Neural cell (in vitro differentiated cells): ENCODE measurements at regions not wholly inside any gene's neighbourhood (a gene's known extent, or its start where the extent isn't known, plus 50 kb on each side); places are given as distances from the start of the nearest gene placed in this dataset.

ENCODE experiments used
- H2AFZ ChIP-seq: fragments of 200-600, 300-800 bp; sonication (generic), shearing (Covaris generic); 2 replicates; pipeline ENCODE4 v1.6.0; 2014; ENCODE audit warnings: low read depth, mild to moderate bottlenecking, antibody characterized with exemption, low read length, moderate library complexity
- H3F3A ChIP-seq: fragments of 200-600 bp; shearing (Covaris generic); 2 replicates; pipeline ENCODE4 v1.6.1; 2016; ENCODE audit warnings: mild to moderate bottlenecking, moderate library complexity, mixed read lengths, antibody characterized with exemption, low read length; ENCODE audit not compliant: insufficient read depth, poor library complexity, severe bottlenecking
- H3K27ac ChIP-seq: fragments of 200-600, 300-800 bp; sonication (generic), shearing (Covaris generic); 2 replicates; pipeline ENCODE4 v1.5.1; 2014; ENCODE audit warnings: mild to moderate bottlenecking, low read length, moderate library complexity
- H3K27me3 ChIP-seq: fragments of 300-800, 200-600 bp; sonication (generic), shearing (Covaris generic); 2 replicates; pipeline ENCODE4 v1.6.0; 2014; ENCODE audit warnings: mild to moderate bottlenecking, low read depth, low read length, moderate library complexity; ENCODE audit not compliant: insufficient read depth
- H3K36me3 ChIP-seq: fragments of 300-800, 200-600 bp; sonication (generic), shearing (Covaris generic); 2 replicates; pipeline ENCODE4 v1.5.1; 2014; ENCODE audit warnings: mild to moderate bottlenecking, antibody characterized with exemption, low read length, moderate library complexity; ENCODE audit not compliant: insufficient read depth
- H3K4me2 ChIP-seq: fragments of 300-800, 200-600 bp; sonication (generic), shearing (Covaris generic); 2 replicates; pipeline ENCODE4 v1.6.0; 2014; ENCODE audit warnings: mild to moderate bottlenecking, low read length
- H3K4me3 ChIP-seq: fragments of 300-800, 200-600 bp; sonication (generic), shearing (Covaris generic); 2 replicates; pipeline ENCODE4 v1.5.1; 2014; ENCODE audit warnings: mild to moderate bottlenecking, low read length, moderate library complexity
- H3K79me2 ChIP-seq: fragments of 200-600 bp; shearing (Covaris generic); replicated peaks from 2 replicates; pipeline ENCODE4 v1.6.0; 2014; ENCODE audit warnings: mild to moderate bottlenecking, low read length, moderate library complexity; ENCODE audit not compliant: insufficient read depth
- H3K9ac ChIP-seq: fragments of 300-800, 200-600 bp; sonication (generic), shearing (Covaris generic); 2 replicates; pipeline ENCODE4 v1.6.1; 2016; ENCODE audit warnings: mild to moderate bottlenecking, low read length, mixed read lengths
- H3K9me2 ChIP-seq: fragments of 200-600 bp; shearing (Covaris generic); 2 replicates; pipeline ENCODE4 v1.6.1; 2016; ENCODE audit warnings: mild to moderate bottlenecking, low read length, mixed read lengths; ENCODE audit not compliant: insufficient read depth
- H3K9me3 ChIP-seq: fragments of 200-600, 300-800 bp; sonication (generic), shearing (Covaris generic); 2 replicates; pipeline ENCODE4 v1.6.1; 2016; ENCODE audit warnings: mild to moderate bottlenecking, mixed run types, low read length, moderate library complexity, mixed read lengths
- H4K20me1 ChIP-seq: fragments of 200-600 bp; shearing (Covaris generic); 2 replicates; pipeline ENCODE4 v1.6.1; 2016; ENCODE audit warnings: mild to moderate bottlenecking, mixed run types; ENCODE audit not compliant: insufficient read depth
- EP300 ChIP-seq: fragments of 450-650 bp; conservative IDR thresholded peaks from 2 replicates; pipeline ENCODE4 v1.6.1; 2014; ENCODE audit warnings: antibody characterized with exemption, mild to moderate bottlenecking, moderate library complexity; ENCODE audit not compliant: poor library complexity, severe bottlenecking
- EZH2 ChIP-seq: fragments of 200-600, 300-800 bp; shearing (Covaris generic), sonication (generic); IDR thresholded peaks from 2 replicates; pipeline ENCODE4 v1.6.1; 2014; ENCODE audit warnings: antibody characterized with exemption, low read length, borderline replicate concordance, mild to moderate bottlenecking; ENCODE audit not compliant: insufficient read depth, poor library complexity, severe bottlenecking
- POLR2AphosphoS5 ChIP-seq: IDR thresholded peaks from 2 replicates; pipeline ENCODE4 v1.6.1; 2012
- RAD21 ChIP-seq: fragments of 450-650 bp; conservative IDR thresholded peaks from 2 replicates; pipeline ENCODE4 v1.6.1; 2014; ENCODE audit warnings: antibody characterized with exemption, mild to moderate bottlenecking, moderate library complexity
- SMC3 ChIP-seq: fragments of 450-650 bp; conservative IDR thresholded peaks from 2 replicates; pipeline ENCODE4 v1.6.1; 2014; ENCODE audit warnings: antibody characterized with exemption, mild to moderate bottlenecking, moderate library complexity; ENCODE audit not compliant: poor library complexity
- TAF1 ChIP-seq: IDR thresholded peaks from 2 replicates; pipeline ENCODE4 v1.6.1; 2012; ENCODE audit warnings: low read depth
- TF ChIP-seq, protein P1 (sequence below): IDR thresholded peaks from 2 replicates; pipeline ENCODE4 v1.6.1; 2012; ENCODE audit warnings: borderline replicate concordance
- TF ChIP-seq, protein P2 (sequence below): fragments of 450-650 bp; IDR thresholded peaks from 2 replicates; pipeline ENCODE4 v1.5.1; 2014; ENCODE audit warnings: antibody characterized with exemption, mild to moderate bottlenecking, moderate library complexity; ENCODE audit not compliant: poor library complexity, severe bottlenecking

DNA sequence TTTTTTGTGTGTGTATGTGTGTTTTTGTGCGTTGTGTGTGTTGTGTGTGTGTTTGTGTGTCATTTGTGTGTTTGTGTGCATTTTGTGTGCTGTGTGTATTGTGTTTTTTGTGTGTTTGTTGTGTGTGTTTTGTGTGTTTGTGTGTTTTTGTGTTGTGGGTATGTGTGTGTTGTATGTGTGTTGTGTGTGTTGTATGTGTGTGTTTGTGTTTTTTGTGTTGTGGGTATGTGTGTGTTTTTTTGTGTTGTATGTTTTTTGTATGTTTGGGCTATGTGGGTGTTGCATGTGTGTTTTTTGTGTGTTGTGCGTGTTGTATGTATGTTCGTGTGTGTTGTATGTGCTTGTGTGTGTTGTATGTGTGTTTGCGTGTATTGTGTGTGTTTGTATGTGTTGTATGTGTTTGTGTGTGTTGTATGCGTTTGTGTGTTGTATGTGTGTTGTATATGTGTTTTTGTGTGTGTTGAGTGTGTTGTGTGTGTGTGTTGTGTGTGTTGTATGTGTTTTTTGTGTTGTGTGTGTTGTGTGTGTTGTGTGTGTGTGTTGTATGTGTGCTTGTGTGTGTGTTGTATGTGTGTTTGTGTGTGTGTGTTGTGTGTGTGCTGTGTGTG, 275.3 kb downstream of the HRH4 start:
- H3K36me3 ChIP-seq = no peaks in the 10 kb centered on the region
- no peaks in the 10 kb centered on the region for H4K20me1 ChIP-seq
- no peaks in the 10 kb centered on the region for H3F3A ChIP-seq
- H3K79me2 ChIP-seq = no peaks in the 10 kb centered on the region
- no peak overlapping the region for H3K9ac ChIP-seq
- H3K9me3 ChIP-seq = no peaks in the 10 kb centered on the region
- no peak overlapping the region for H3K27ac ChIP-seq
- H3K9me2 ChIP-seq = no peaks in the 10 kb centered on the region
- no peaks in the 10 kb centered on the region for H3K27me3 ChIP-seq
- H2AFZ ChIP-seq = no peak overlapping the region
- no peak overlapping the region for H3K4me3 ChIP-seq
- peak; percentile 53 for TF ChIP-seq EZH2
- no peak for TF ChIP-seq RAD21
- no peak for TF ChIP-seq SMC3
- TF ChIP-seq, protein P1, sequence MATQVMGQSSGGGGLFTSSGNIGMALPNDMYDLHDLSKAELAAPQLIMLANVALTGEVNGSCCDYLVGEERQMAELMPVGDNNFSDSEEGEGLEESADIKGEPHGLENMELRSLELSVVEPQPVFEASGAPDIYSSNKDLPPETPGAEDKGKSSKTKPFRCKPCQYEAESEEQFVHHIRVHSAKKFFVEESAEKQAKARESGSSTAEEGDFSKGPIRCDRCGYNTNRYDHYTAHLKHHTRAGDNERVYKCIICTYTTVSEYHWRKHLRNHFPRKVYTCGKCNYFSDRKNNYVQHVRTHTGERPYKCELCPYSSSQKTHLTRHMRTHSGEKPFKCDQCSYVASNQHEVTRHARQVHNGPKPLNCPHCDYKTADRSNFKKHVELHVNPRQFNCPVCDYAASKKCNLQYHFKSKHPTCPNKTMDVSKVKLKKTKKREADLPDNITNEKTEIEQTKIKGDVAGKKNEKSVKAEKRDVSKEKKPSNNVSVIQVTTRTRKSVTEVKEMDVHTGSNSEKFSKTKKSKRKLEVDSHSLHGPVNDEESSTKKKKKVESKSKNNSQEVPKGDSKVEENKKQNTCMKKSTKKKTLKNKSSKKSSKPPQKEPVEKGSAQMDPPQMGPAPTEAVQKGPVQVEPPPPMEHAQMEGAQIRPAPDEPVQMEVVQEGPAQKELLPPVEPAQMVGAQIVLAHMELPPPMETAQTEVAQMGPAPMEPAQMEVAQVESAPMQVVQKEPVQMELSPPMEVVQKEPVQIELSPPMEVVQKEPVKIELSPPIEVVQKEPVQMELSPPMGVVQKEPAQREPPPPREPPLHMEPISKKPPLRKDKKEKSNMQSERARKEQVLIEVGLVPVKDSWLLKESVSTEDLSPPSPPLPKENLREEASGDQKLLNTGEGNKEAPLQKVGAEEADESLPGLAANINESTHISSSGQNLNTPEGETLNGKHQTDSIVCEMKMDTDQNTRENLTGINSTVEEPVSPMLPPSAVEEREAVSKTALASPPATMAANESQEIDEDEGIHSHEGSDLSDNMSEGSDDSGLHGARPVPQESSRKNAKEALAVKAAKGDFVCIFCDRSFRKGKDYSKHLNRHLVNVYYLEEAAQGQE = no peak
- TF ChIP-seq EP300 = no peak
- H3K4me2 ChIP-seq = no peak overlapping the region

DNA sequence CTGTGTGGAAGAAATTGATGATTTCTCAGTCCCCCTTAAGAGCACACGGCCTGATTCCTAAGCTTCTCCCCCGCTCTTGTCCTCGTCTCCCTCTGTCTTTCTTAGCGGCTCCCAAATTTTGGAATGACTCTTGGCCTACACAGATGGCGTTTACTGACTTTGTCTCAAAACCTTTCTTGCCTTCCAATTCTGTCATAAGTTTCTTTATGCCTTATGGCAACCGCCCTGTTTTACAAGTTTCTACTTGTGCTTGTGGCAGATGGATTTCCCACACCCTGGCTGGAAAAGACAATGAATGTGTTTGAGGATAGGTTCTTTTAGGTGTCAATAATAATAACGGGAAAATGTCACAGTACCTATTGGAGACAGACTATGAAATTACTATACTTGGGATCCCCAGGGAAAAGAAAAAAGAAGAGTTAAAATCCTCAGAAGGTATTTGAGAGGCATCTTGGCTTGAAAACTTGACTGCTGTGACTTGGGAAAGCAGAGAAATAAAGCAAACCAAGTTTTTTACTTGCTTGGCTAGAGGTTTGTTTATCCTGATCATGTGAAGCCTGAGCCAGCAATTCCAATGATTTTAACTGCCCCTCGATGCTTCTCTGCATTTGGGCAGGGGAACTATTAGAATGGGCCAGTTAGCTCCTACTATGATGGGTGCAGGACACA, 276.4 kb downstream of the HRH4 start:
- no peak overlapping the region for H3K9ac ChIP-seq
- H4K20me1 ChIP-seq = no peaks in the 10 kb centered on the region
- H3K27ac ChIP-seq = no peak overlapping the region
- H3K36me3 ChIP-seq = no peaks in the 10 kb centered on the region
- H3K79me2 ChIP-seq = no peaks in the 10 kb centered on the region
- H3F3A ChIP-seq = no peaks in the 10 kb centered on the region
- no peaks in the 10 kb centered on the region for H3K9me2 ChIP-seq
- no peak overlapping the region for H3K4me3 ChIP-seq
- H2AFZ ChIP-seq = no peak overlapping the region
- H3K27me3 ChIP-seq = no peaks in the 10 kb centered on the region
- H3K4me2 ChIP-seq = no peak overlapping the region
- no peaks in the 10 kb centered on the region for H3K9me3 ChIP-seq
- TF ChIP-seq, protein P2, sequence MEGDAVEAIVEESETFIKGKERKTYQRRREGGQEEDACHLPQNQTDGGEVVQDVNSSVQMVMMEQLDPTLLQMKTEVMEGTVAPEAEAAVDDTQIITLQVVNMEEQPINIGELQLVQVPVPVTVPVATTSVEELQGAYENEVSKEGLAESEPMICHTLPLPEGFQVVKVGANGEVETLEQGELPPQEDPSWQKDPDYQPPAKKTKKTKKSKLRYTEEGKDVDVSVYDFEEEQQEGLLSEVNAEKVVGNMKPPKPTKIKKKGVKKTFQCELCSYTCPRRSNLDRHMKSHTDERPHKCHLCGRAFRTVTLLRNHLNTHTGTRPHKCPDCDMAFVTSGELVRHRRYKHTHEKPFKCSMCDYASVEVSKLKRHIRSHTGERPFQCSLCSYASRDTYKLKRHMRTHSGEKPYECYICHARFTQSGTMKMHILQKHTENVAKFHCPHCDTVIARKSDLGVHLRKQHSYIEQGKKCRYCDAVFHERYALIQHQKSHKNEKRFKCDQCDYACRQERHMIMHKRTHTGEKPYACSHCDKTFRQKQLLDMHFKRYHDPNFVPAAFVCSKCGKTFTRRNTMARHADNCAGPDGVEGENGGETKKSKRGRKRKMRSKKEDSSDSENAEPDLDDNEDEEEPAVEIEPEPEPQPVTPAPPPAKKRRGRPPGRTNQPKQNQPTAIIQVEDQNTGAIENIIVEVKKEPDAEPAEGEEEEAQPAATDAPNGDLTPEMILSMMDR = no peak
- TF ChIP-seq EZH2 (no peak), TAF1 (no peak), POLR2AphosphoS5 (no peak), RAD21 (no peak), EP300 (no peak)
